HG02870 (cell line): ENCODE measurements at regions not wholly inside any gene's neighbourhood (a gene's known extent, or its start where the extent isn't known, plus 50 kb on each side); places are given as distances from the start of the nearest gene placed in this dataset.

Experiments used
- ATAC-seq: cut with Tn5 transposase; IDR thresholded peaks from one replicate; pipeline ENCODE4 v1.9.1; 2021; ENCODE audit warnings: mild to moderate bottlenecking, moderate library complexity; ENCODE audit not compliant: unreplicated experiment

- ATAC-seq, result no peak
Measured at GRCh38 chr15:99440551-99441443, 125.0 kb upstream of the MEF2A start.

- ATAC-seq, result no peak
Measured at GRCh38 chr15:99441444-99441800, 124.4 kb upstream of the MEF2A start.

GRCh38 chr15:99441871-99442251 is 123.9 kb upstream of the MEF2A start:
- ATAC-seq, result no peak

DNA sequence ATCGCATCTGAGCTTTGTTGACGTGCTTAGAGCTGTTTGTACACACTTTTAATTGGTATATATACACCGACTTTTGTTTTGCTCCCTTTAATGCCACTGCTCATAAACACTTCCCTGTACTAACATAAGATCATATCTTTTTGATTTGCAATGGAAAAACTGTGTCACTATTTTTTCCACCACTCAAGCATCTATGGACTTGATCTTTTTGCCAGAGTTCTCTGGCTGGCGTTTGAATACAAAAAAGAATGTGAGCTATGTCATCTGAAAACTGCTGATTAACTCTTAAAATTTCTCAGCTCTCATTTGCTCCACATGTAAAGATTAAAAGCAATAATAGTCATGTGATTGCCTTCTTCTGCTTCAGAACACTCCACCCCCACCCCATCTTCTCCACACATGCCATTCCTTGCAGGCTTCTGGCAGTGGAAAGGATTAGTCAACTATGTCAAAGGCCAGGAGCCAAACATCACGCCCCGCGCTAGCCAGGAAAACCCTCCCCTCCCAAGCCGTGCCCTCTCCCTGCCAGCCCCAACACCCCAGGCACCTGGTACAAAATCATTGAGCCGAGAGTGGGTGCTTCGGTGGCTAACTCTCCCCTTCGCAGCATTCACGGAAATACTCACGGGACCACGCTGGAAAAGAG is 123.4 kb upstream of the MEF2A start:
- no peak for ATAC-seq

DNA sequence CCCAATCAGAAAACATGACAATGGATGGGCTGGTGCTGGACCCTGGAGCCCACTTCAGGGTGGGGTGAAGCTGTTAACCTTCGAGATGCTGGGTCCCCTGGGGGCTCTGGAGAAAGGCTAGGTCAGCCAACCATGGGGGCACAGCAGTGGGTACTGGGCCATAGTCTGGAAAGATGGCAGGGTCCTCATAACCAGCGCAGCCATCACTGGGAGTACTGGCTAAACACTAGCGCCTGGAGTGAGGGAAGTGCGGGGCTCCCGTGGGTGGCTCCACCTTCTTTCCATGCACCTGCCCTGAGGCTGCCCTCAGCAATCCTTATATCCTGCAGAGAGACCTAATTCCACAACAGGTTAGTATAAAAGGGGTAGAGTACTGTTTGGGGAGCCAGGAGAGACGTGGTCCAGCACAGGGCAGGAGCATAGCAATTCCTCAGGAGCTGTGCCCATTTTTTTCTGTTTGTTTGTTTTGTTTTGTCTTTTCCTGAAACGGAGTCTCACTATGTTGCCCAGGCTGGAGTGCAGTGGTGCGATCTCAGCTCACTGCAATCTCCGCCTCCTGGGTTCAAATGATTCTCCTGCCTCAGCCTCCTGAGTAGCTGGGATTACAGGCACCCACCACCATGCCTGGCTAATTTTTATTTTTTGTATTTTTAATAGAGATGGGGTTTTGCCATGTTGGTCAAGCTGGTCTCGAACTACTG is 122.6 kb upstream of the MEF2A start:
- ATAC-seq, result no peak

DNA sequence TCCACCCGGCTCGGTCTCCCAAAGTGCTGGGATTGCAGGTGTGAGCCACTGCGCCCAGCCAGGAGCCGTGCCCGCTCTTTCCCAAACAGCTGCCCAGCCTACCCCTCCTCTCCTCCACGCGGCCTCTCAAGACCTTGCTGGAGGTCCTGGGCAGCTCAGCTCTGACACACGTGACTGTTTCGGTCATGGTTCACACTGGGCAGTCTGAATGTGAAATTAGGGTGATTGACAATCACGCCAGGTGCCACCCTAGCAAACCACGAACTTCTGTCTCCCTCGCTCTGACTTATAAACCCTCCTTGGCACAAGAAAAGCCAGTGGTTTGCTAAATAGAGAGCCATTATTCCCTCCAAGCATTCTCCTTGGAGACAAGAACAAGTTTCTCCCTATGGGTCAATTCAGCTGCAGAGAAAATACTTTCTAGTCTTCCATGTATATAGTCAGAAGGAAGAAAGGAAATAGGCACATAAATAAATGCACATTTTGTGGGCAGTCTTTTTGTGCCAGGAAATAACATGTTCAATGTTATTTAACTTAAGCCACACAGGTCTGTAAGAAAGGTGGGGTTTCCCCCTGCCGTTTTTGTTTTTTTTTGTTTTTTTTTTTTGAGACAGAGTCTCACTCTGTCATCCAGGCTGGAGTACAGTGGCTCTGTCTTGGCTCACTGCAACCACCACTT is 121.9 kb upstream of the MEF2A start:
- no peak for ATAC-seq

DNA sequence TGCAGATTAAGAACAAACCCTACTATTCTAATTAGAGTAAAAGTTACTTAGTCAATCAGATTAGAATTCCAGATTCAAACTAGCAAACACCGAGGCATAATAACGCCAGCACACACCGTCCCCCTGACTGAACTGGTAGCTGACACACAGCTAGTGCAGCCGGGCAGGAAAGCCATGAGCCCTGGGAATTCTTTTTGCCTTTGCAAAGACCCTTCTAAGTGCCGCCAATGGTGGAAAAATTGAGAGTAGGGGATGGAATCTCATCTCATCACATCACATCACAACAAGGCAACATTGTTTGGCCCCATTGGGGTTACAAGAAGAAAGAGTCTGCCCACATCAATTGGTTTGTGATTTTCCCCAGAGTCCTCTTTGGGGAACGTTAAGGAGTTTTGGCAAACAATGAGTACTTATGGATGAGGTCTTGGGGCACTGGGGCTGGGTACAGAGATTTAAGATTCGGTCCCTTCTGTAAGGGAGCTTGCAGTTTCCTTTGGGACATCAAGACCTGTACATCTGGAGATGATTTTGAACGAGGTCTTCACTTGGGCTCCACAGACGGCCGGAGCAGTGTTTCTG is 120.4 kb upstream of the MEF2A start:
- no peak for ATAC-seq

DNA sequence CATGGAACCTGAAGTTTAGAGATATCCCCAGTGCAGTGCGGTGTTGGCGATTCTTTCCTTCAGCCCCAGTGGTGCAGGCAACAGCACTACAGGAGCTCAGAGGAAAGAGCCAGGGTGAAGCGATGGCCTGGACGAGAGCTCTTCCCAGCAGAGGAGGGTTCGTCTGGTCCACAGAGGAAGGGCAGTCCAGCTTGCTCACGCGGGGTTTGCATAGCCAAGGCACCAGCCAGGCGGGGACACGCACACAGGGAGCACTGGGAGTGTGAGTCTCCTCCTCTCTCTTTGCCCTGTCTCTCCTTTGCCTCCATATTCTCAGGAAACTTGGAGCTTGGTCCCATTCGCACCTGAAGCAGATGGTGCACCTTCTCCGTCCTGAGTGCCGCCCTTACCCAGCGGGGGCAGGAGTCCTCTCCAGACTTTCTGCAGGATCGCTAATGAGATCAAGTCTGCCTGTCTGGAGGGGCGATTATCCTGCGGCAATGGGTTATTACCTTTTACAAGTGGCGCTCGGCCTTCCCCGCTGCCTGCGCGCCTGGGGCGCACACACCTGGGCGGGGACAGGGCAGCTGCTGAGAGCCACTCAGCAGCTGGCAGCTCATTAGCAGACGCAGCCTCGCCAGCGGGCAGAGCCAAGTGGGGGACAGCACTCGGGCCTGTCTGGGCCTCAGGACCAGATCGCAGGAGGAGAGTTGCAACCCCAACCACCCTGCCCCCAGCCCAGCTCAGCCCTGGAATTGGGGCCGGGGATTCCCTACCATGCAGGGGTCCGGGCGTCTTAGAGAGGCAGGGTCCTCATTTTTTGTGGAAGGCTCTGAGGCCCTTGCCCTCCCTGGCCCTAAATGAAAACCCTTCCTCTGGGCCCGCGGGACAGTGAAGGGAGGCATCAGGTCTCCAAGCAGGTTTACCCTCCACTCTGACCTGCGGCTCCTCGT is 119.0 kb upstream of the MEF2A start:
- ATAC-seq, result no peak

- no peak for ATAC-seq
Measured at GRCh38 chr15:99447497-99448371, 118.0 kb upstream of the MEF2A start.

DNA sequence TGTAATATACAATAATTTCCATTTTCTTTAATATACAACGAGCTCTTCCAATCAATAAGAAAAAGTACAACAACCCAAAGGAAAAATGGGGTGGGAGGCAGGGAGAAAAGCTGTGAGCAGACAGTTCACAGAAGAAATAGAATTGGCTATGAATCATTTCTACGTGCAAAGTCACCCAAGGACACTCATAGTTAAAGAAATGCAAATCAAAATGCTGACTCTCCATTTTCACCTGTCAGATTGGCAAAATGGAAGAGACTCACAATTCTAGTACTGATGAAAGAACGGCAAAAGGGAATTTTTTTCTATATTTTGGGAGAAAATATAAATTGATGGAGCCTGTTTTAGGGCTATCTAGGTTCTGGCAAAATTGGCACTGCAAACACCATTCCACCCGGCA is 116.3 kb upstream of the MEF2A start:
- ATAC-seq, result no peak

DNA sequence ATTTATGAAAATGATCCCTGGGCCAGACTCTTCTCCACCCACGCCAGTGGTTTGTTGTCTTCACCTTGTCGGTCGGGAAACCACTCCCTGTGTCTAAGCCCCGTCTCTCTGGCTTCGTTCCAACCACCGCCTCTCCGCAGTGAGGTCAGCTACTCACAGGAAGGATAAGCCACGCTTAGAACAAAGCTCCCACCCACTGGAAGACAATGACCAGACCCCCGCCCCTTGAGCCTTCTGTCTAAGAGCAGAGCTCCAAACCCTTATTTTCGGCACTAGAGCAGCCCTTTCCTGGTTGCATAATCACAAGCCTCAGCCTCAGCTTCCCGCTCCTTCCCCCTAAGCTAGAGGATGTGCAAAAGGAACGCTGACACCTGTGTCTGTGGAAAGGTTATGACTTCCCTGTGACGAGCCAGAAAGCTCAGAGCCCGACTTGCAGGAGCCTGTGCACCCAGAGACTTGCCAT is 114.9 kb upstream of the MEF2A start:
- ATAC-seq, result peak; percentile 46

- no peak for ATAC-seq
Measured at GRCh38 chr15:99451484-99451883, 114.3 kb upstream of the MEF2A start.

- no peak for ATAC-seq
Measured at GRCh38 chr15:99452010-99452409, 113.8 kb upstream of the MEF2A start.

DNA sequence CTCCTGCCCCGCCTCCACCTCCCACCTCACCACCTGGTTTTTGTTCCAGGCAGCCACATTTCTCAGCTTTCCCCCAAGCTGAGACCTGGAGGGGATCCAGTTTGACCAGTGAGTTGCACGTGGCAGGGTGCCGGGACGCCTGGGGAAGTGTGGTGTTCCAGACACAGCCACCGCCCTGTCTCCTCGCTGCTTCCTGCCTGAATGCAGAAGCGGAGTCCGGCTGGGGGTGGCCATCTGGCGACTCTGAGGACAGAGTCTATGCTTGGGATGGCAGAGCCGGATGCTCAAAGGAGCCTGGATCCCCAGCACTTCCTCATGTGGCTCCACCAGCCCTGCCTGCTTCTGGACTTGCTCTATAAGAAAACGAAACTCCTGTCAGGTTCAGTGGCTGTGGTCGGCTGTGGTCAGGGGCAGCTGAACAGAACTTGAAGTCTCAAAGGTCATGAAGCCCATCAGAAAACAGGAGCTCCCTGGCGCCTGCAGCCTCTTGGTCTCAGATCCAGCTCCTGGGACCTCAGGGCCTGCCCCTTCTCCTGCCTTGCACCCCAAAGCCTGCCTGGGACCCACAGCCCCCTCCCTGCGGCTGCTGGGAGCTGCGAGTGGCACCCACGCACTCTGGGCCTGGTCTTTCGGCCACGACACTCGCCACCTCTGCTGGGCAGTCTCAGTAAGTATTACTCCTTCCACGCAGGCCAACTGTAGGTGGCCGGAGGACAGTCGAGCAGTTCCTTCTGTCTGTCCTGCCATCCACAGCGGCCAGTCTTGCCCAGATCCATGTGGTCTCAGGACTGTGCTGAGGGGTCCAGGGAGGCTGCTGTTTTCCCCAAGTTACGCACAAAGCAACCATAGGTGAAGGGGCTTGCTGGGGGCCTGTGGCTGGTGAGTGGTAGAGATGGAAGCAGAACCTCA is 112.8 kb upstream of the MEF2A start:
- peak; percentile 85 for ATAC-seq

- ATAC-seq, result no peak
Measured at GRCh38 chr15:99453637-99454030, 112.2 kb upstream of the MEF2A start.

DNA sequence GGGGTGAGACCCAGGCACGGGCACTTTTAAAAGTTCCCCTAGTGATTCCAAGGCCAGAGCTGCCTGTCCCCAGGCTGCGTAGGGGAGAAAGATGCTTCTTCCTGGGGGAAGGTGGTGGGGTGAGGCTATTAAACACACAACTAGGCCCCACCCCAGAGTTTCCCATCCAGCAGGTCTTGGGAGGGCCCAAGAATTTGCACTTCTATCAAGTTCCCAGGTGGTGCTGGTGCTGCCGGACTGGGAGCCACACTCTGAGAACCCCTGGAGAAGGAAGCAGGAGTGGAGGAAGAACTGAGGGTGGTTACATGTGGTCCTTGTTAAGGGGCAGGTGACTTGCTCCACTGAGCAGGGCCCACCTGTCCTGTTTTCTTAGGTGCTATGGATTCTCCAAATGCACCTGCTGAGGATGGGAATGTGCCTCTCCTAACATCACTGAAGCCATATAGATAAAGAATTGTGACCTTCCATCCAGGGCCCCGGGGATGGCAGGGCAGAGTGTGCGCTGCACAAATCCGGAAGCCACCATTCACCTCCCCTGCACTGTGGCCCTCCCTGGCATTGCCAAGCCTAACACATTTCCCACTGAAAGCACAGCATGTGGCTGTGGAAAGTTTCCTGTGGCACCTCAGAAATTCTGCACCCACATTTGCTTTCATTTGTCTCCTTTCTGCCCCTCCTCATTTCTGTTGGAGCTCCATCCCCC is 111.5 kb upstream of the MEF2A start:
- no peak for ATAC-seq
